Breast epithelium (tissue), 4 donors: ENCODE measurements at regions not wholly inside any gene's neighbourhood (a gene's known extent, or its start where the extent isn't known, plus 50 kb on each side); places are given as distances from the start of the nearest gene placed in this dataset.

Experiments
- DNase-seq, 2 donors: peaks; one replicate each; pipeline ENCODE4 v3.0.0-alpha.2; 2019; ENCODE audit warnings: low spot score in 2 of 2
- H3K27ac ChIP-seq, 2 donors: fragments of 200-600 bp; sonication (generic) in 1 of 2; one replicate each; pipeline ENCODE4 v1.5.1; 2016 to 2019; ENCODE audit warnings: mild to moderate bottlenecking in 1 of 2
- H3K27me3 ChIP-seq, 2 donors: fragments of 200-600 bp; sonication (generic) in 1 of 2; one replicate each; pipeline versions ENCODE4 v1.5.1 to v1.6.0; 2017 to 2019; ENCODE audit warnings: control low read depth in 1 of 2, mild to moderate bottlenecking in 1 of 2
- H3K36me3 ChIP-seq: fragments of 200-600 bp; one replicate; pipeline ENCODE4 v1.5.1; 2019
- H3K4me1 ChIP-seq, 2 donors: fragments of 200-600 bp; sonication (generic); one replicate each; pipeline ENCODE4 v1.5.1; 2016 to 2019; ENCODE audit warnings: control low read depth in 1 of 2
- H3K4me3 ChIP-seq, 3 donors: fragments of 200-600 bp; sonication (generic); 1 replicate in 2 of 3; 2 replicates in 1 of 3; pipeline ENCODE4 v1.5.1; 2016 to 2019; ENCODE audit warnings: mild to moderate bottlenecking in 3 of 3, moderate library complexity in 2 of 3
- H3K9me3 ChIP-seq, 2 donors: fragments of 200-600 bp; sonication (generic) in 1 of 2; one replicate each; pipeline ENCODE4 v1.5.1; 2016 to 2019; ENCODE audit warnings: control low read depth in 1 of 2
- POLR2A ChIP-seq: fragments of 450-650 bp; IDR thresholded peaks from one replicate; pipeline ENCODE4 v1.6.1; 2016; ENCODE audit warnings: antibody characterized with exemption, mild to moderate bottlenecking, moderate library complexity
- POLR2AphosphoS5 ChIP-seq, 3 donors: sonication (generic); formaldehyde crosslinking; IDR thresholded peaks; one replicate each; pipeline ENCODE4 v1.6.1; 2017; ENCODE audit warnings: antibody characterized with exemption in 3 of 3
- intact Hi-C: fragments of 100-400 bp; cut with DNase I; formaldehyde crosslinking; loops from one replicate; pipeline ENCODE4 v1.15.1; 2023; ENCODE audit warnings: low total_unique reads
- TF ChIP-seq, protein P1 (sequence below), 3 donors: fragments of 450-650 bp; IDR thresholded peaks; one replicate each; pipeline ENCODE4 v1.5.1; 2016 to 2017; ENCODE audit warnings: antibody characterized with exemption in 3 of 3, mild to moderate bottlenecking in 3 of 3, moderate library complexity in 3 of 3

DNA sequence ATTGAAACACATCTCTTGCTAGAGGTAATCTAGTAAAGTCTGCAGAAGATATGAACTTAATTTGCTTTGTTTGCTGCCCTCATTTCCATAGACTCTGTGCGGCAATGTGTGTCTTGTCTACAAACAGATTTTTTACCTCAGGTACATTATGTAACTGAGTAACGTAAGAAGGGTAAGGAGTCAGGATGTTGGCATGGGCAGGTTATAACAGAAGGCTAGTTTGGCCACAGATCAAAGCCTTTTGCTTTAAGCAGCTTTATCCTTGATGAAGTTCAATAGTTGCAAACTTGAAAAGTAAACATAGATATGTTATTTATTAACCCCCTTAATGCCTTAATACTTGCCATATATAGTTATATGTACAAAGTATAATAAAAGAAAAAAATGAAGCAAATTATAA, 391.6 kb upstream of the FKBP1C start:
- Histone ChIP-seq H3K4me3 (no peak overlapping the region), H3K27me3 (no peaks in the 10 kb centered on the region), H3K36me3 (no peaks in the 10 kb centered on the region), H3K4me1 (no peaks in the 10 kb centered on the region), H3K27ac (no peak overlapping the region), H3K9me3 (peaks cover 6 to 30% of the 10 kb centered on the region in 2 donors)
- intact Hi-C loops, result no loop called here
- TF ChIP-seq POLR2A (no peak), POLR2AphosphoS5 (IDR thresholded peaks at IDR 0.05) (no peak)
- TF ChIP-seq, protein P1, sequence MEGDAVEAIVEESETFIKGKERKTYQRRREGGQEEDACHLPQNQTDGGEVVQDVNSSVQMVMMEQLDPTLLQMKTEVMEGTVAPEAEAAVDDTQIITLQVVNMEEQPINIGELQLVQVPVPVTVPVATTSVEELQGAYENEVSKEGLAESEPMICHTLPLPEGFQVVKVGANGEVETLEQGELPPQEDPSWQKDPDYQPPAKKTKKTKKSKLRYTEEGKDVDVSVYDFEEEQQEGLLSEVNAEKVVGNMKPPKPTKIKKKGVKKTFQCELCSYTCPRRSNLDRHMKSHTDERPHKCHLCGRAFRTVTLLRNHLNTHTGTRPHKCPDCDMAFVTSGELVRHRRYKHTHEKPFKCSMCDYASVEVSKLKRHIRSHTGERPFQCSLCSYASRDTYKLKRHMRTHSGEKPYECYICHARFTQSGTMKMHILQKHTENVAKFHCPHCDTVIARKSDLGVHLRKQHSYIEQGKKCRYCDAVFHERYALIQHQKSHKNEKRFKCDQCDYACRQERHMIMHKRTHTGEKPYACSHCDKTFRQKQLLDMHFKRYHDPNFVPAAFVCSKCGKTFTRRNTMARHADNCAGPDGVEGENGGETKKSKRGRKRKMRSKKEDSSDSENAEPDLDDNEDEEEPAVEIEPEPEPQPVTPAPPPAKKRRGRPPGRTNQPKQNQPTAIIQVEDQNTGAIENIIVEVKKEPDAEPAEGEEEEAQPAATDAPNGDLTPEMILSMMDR (IDR thresholded peaks at IDR 0.05), result no peak
- DNase-seq, result no peak

DNA sequence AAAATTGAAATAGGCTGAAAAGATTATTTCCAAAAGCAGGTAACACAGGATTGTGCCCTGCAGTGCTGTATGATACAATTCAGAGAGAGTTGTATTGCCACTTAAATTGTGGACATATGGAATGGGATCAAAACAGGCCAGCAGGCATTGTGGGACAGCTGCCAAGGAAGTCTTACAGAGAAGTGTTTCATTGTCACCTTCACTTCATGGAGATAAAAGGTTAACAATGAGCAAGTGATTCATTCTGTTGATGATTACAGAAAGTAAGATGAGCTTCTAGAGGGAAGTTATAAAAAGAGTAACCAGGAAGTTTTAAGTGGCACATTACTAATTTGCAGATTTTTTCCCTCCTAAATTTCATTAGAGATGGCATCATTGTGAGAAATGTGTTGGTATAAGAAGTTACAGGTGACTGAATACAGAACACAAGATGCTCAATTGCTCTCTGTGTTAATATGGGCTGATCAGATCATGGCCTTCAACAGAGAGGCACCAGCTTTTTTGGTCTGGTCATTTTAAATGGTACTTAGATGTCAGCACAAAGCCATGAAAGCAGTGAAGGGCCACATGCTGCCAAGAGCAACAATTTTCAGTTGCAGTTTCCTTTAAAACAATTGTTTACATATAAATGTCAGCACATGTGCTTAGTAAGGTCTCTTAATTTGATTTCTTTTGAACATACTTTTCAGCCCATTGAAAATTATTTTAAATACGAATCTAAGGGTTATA, 402.5 kb upstream of the FKBP1C start:
- no peak for TF ChIP-seq POLR2AphosphoS5 (IDR thresholded peaks at IDR 0.05)
- no peak for TF ChIP-seq POLR2A
- H3K9me3 ChIP-seq, result no peaks in the 10 kb centered on the region
- DNase-seq, result no peak
- intact Hi-C loops, result no loop called here
- no peaks in the 10 kb centered on the region for H3K36me3 ChIP-seq
- H3K4me1 ChIP-seq, result no peaks in the 10 kb centered on the region
- H3K4me3 ChIP-seq, result no peak overlapping the region
- H3K27me3 ChIP-seq, result no peaks in the 10 kb centered on the region
- no peak overlapping the region for H3K27ac ChIP-seq

DNA sequence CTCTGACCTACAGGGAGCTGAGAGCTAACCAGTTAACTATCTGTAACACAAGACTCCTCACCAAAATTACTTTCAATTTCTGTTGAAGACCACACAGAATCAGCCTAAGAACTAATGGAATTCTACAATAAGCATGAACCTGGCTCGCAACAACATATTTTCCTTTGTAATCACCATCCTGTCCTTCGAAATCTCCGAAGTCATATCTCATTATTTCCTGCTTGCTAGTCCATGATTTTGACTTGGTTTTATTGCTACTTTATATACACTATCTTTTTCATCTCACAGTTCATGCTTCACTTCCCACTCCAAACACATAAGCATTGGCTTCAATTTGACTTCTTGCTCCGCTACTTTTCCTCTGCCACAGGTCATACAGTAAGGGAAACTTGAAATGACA, 405.8 kb upstream of the FKBP1C start:
- Histone ChIP-seq H3K9me3 (no peaks in the 10 kb centered on the region), H3K36me3 (no peaks in the 10 kb centered on the region), H3K4me3 (no peak overlapping the region), H3K27me3 (no peaks in the 10 kb centered on the region), H3K4me1 (no peaks in the 10 kb centered on the region), H3K27ac (no peak overlapping the region)
- no peak for DNase-seq
- TF ChIP-seq POLR2AphosphoS5 (IDR thresholded peaks at IDR 0.05) (no peak), POLR2A (no peak)
- TF ChIP-seq, protein P1 (IDR thresholded peaks at IDR 0.05), result no peak
- intact Hi-C loops, result no loop called here

DNA sequence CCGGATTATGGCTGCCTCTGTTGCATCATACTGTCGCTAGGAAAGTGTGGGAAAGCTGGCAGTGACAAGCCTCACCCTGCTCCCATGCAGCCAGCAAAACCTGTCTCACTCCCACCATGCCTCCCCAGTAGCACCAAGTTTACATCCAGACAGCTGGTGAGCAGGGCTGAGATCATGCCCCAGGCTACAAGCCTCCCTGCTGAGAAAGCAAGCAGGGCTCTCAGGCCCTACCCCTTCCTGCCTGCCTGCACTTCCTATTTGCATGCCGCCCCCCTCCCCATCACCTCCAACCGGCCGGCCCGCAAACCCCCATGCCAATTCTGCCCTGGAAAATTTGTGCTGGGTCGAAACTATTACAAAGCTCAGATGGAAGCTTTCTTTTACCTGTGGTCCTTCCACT, 408.2 kb upstream of the FKBP1C start:
- TF ChIP-seq, protein P1 (IDR thresholded peaks at IDR 0.05), result no peak
- TF ChIP-seq POLR2A (no peak), POLR2AphosphoS5 (IDR thresholded peaks at IDR 0.05) (no peak)
- H3K27me3 ChIP-seq, result no peaks in the 10 kb centered on the region
- no peak overlapping the region for H3K27ac ChIP-seq
- no peaks in the 10 kb centered on the region for H3K36me3 ChIP-seq
- no peaks in the 10 kb centered on the region for H3K4me1 ChIP-seq
- no peak for DNase-seq
- no peaks in the 10 kb centered on the region for H3K9me3 ChIP-seq
- H3K4me3 ChIP-seq, result no peak overlapping the region
- intact Hi-C loops, result no loop called here

DNA sequence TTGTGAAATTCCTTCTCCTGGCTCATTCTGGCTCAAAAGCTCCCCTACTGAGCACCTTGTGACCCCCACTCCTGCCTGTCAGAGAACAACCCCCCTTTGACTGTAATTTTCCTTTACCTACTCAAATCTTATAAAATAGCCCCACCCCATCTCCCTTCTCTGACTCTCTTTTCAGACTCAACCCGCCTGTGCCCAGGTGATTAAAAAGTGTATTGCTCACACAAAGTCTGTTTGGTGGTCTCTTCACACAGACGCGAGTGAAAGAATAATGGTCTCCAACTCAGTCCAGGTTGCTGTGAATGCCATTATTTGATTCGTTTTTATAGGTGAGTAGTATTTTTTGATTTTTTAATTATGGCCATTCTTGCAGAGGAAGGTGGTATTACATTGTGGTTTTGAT, 414.1 kb upstream of the FKBP1C start:
- no peak for TF ChIP-seq POLR2AphosphoS5 (IDR thresholded peaks at IDR 0.05)
- TF ChIP-seq, protein P1 (IDR thresholded peaks at IDR 0.05), result no peak
- no peak for TF ChIP-seq POLR2A
- Histone ChIP-seq H3K27me3 (no peaks in the 10 kb centered on the region), H3K4me1 (no peaks in the 10 kb centered on the region), H3K4me3 (no peak overlapping the region), H3K36me3 (no peaks in the 10 kb centered on the region), H3K27ac (no peak overlapping the region), H3K9me3 (no peaks in the 10 kb centered on the region)
- DNase-seq, result no peak
- intact Hi-C loops, result no loop called here
